ENCODE measurements at regions not wholly inside any gene's neighbourhood (a gene's known extent, or its start where the extent isn't known, plus 50 kb on each side); places are given as distances from the start of the nearest gene placed in this dataset.

GRCh38 chr13:21910546-21910945 is 239.7 kb downstream of the FGF9 start:
- no peak for TF ChIP-seq CTCF (IDR thresholded peaks at IDR 0.05)
- TF ChIP-seq POLR2A (IDR thresholded peaks at IDR 0.05) = no peak
- no peak for TF ChIP-seq EP300 (IDR thresholded peaks at IDR 0.05)
- TF ChIP-seq POLR2AphosphoS5 (IDR thresholded peaks at IDR 0.05) = no peak

All from gastroesophageal sphincter (tissue), 3 donors.